Ascending aorta (tissue), 2 donors: ENCODE measurements at regions not wholly inside any gene's neighbourhood (a gene's known extent, or its start where the extent isn't known, plus 50 kb on each side); places are given as distances from the start of the nearest gene placed in this dataset.

Experiments
- DNase-seq, 2 donors: peaks; one replicate each; pipeline ENCODE4 v3.0.0-alpha.2; 2019; ENCODE audit warnings: low spot score in 2 of 2
- H3K27ac ChIP-seq, 2 donors: fragments of 200-600 bp; sonication (generic); one replicate each; pipeline ENCODE4 v1.5.1; 2016 to 2017; ENCODE audit warnings: mild to moderate bottlenecking in 1 of 2
- H3K27me3 ChIP-seq: fragments of 200-600 bp; sonication (generic); one replicate; pipeline ENCODE4 v1.5.1; 2017
- H3K36me3 ChIP-seq, 2 donors: fragments of 200-600 bp; sonication (generic); one replicate each; pipeline ENCODE4 v1.5.1; 2016
- H3K4me1 ChIP-seq, 2 donors: fragments of 200-600 bp; sonication (generic); one replicate each; pipeline ENCODE4 v1.5.1; 2016 to 2017; ENCODE audit warnings: mild to moderate bottlenecking in 1 of 2
- H3K4me3 ChIP-seq, 2 donors: fragments of 200-600 bp; sonication (generic); one replicate each; pipeline ENCODE4 v1.5.1; 2016 to 2017; ENCODE audit warnings: mild to moderate bottlenecking in 1 of 2
- H3K9me3 ChIP-seq, 2 donors: fragments of 200-600 bp; sonication (generic); one replicate each; pipeline ENCODE4 v1.5.1; 2016
- CTCF ChIP-seq, 3 experiments: fragments of 200-600 bp in 2 of 3; fragments of 450-650 bp in 1 of 3; sonication (generic) in 2 of 3; IDR thresholded peaks; one replicate each; pipeline ENCODE4 v1.5.1; 2016 to 2019; ENCODE audit warnings: antibody characterized with exemption in 3 of 3, mild to moderate bottlenecking in 1 of 3, moderate library complexity in 1 of 3
- intact Hi-C: fragments of 100-400 bp; cut with DNase I; formaldehyde crosslinking; loops from one replicate; pipeline ENCODE4 v1.15.1; 2023

GRCh38 chr6:6515691-6516607, 72.6 kb upstream of the LY86 start:
- H3K9me3 ChIP-seq = no peaks in the 10 kb centered on the region
- no peak for DNase-seq
- H3K27me3 ChIP-seq = no peaks in the 10 kb centered on the region
- H3K4me1 ChIP-seq = no peaks in the 10 kb centered on the region
- intact Hi-C loops = no loop called here
- H3K36me3 ChIP-seq = no peaks in the 10 kb centered on the region
- no peak for TF ChIP-seq CTCF (IDR thresholded peaks at IDR 0.05)
- H3K4me3 ChIP-seq = no peak overlapping the region
- no peak overlapping the region for H3K27ac ChIP-seq

- H3K9me3 ChIP-seq = no peaks in the 10 kb centered on the region
- no peaks in the 10 kb centered on the region for H3K27me3 ChIP-seq
- no peaks in the 10 kb centered on the region for H3K4me1 ChIP-seq
- TF ChIP-seq CTCF (IDR thresholded peaks at IDR 0.05) = no peak
- no peak for DNase-seq
- no peak overlapping the region for H3K4me3 ChIP-seq
- intact Hi-C loops = no loop called here
- H3K36me3 ChIP-seq = no peaks in the 10 kb centered on the region
- no peak overlapping the region for H3K27ac ChIP-seq
These were observed 71.7 kb upstream of the LY86 start for GRCh38 chr6:6516666-6517458.

GRCh38 chr6:6518631-6519427, 69.7 kb upstream of the LY86 start:
- no peak for TF ChIP-seq CTCF (IDR thresholded peaks at IDR 0.05)
- H3K27me3 ChIP-seq = no peaks in the 10 kb centered on the region
- H3K4me3 ChIP-seq = no peak overlapping the region
- H3K4me1 ChIP-seq = no peaks in the 10 kb centered on the region
- H3K9me3 ChIP-seq = no peaks in the 10 kb centered on the region
- intact Hi-C loops = no loop called here
- no peak for DNase-seq
- no peaks in the 10 kb centered on the region for H3K36me3 ChIP-seq
- no peak overlapping the region for H3K27ac ChIP-seq

GRCh38 chr6:6521961-6522482, 66.5 kb upstream of the LY86 start:
- no peaks in the 10 kb centered on the region for H3K36me3 ChIP-seq
- H3K9me3 ChIP-seq = no peaks in the 10 kb centered on the region
- TF ChIP-seq CTCF (IDR thresholded peaks at IDR 0.05) = no peak
- intact Hi-C loops = no loop called here
- no peaks in the 10 kb centered on the region for H3K27me3 ChIP-seq
- H3K4me1 ChIP-seq = no peaks in the 10 kb centered on the region
- no peak overlapping the region for H3K27ac ChIP-seq
- DNase-seq = no peak
- no peak overlapping the region for H3K4me3 ChIP-seq

- no peaks in the 10 kb centered on the region for H3K27me3 ChIP-seq
- no peak for TF ChIP-seq CTCF (IDR thresholded peaks at IDR 0.05)
- DNase-seq = no peak
- no peak overlapping the region for H3K4me3 ChIP-seq
- H3K36me3 ChIP-seq = no peaks in the 10 kb centered on the region
- intact Hi-C loops = no loop called here
- H3K9me3 ChIP-seq = no peaks in the 10 kb centered on the region
- H3K4me1 ChIP-seq = no peaks in the 10 kb centered on the region
- no peak overlapping the region for H3K27ac ChIP-seq
These were observed 65.8 kb upstream of the LY86 start for GRCh38 chr6:6522709-6523108.
